ENCODE measurements at regions not wholly inside any gene's neighbourhood (a gene's known extent, or its start where the extent isn't known, plus 50 kb on each side); places are given as distances from the start of the nearest gene placed in this dataset.
A peak's percentile ranks its signal among the peaks of the same experiment; 100 is the strongest.

- H3K27me3 ChIP-seq (ENCODE audit: control insufficient read depth in 1 of 2, insufficient read depth in 2 of 2, low read length in 2 of 2) = no peaks in the 10 kb centered on the region
- no peak overlapping the region for H3K4me3 ChIP-seq (ENCODE audit: low read depth in 1 of 2, low read length in 2 of 2)
- H3K9me3 ChIP-seq (ENCODE audit: control insufficient read depth in 2 of 2, insufficient read depth in 1 of 2, low read depth in 1 of 2, low read length in 1 of 2) = no peaks in the 10 kb centered on the region
- peak overlapping the region; percentile 16 to 28 for H3K27ac ChIP-seq (ENCODE audit: low read depth in 2 of 2, low read length in 1 of 2)
- H3K4me1 ChIP-seq (ENCODE audit: control insufficient read depth in 2 of 2, insufficient read depth in 2 of 2, low read length in 1 of 2) = no peaks in the 10 kb centered on the region
- 71 to 74% methylated on average over 4 of the region's 4 CpGs for WGBS, 2 donors
- H3K36me3 ChIP-seq (ENCODE audit: control insufficient read depth in 2 of 2, insufficient read depth in 2 of 2, low read length in 1 of 2) = no peaks in the 10 kb centered on the region
Observed at GRCh38 chr2:204203704-204204103, 267.1 kb downstream of the ICOS start.

DNA sequence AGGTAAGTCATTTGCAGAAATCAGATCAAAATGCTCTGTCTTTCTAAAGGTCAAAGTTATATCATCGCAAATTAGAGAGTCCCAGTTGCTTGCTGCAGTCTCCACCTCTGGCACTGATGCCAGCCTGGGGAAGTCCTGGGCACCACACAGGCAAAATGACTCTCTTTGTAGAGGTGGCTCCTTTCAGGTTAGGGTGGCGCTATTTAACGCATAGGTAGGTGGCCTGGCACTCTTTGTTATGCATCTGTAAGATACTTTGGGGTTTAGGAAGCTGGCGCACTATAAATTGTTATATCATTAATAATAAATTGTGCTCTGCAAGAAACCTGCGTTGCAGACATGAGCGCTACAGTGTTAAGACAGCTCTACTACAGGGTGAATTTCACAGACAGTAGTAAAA lies 268.5 kb downstream of the ICOS start:
- Histone ChIP-seq H3K27ac (ENCODE audit: low read depth in 2 of 2, low read length in 1 of 2) (no peak overlapping the region), H3K4me1 (ENCODE audit: control insufficient read depth in 2 of 2, insufficient read depth in 2 of 2, low read length in 1 of 2) (no peaks in the 10 kb centered on the region)
- 77 to 78% methylated on average over 6 of the region's 6 CpGs for WGBS, 2 donors

GRCh38 chr2:204205538-204205937 lies 269.0 kb downstream of the ICOS start:
- WGBS, 2 donors = 34 to 35% methylated on average over 7 of the region's 7 CpGs
- H3K4me1 ChIP-seq (ENCODE audit: control insufficient read depth in 2 of 2, insufficient read depth in 2 of 2, low read length in 1 of 2) = no peaks in the 10 kb centered on the region
- H3K27me3 ChIP-seq (ENCODE audit: control insufficient read depth in 1 of 2, insufficient read depth in 2 of 2, low read length in 2 of 2) = no peaks in the 10 kb centered on the region
- H3K9me3 ChIP-seq (ENCODE audit: control insufficient read depth in 2 of 2, insufficient read depth in 1 of 2, low read depth in 1 of 2, low read length in 1 of 2) = no peaks in the 10 kb centered on the region
- no peak overlapping the region for H3K4me3 ChIP-seq (ENCODE audit: low read depth in 1 of 2, low read length in 2 of 2)
- no peaks in the 10 kb centered on the region for H3K36me3 ChIP-seq (ENCODE audit: control insufficient read depth in 2 of 2, insufficient read depth in 2 of 2, low read length in 1 of 2)
- no peak overlapping the region for H3K27ac ChIP-seq (ENCODE audit: low read depth in 2 of 2, low read length in 1 of 2)

More for the DNA sequence above, 268.5 kb downstream of the ICOS start:
- Histone ChIP-seq H3K36me3 (ENCODE audit: control insufficient read depth in 2 of 2, insufficient read depth in 2 of 2, low read length in 1 of 2) (no peaks in the 10 kb centered on the region), H3K27me3 (ENCODE audit: control insufficient read depth in 1 of 2, insufficient read depth in 2 of 2, low read length in 2 of 2) (no peaks in the 10 kb centered on the region), H3K4me3 (ENCODE audit: low read depth in 1 of 2, low read length in 2 of 2) (no peak overlapping the region), H3K9me3 (ENCODE audit: control insufficient read depth in 2 of 2, insufficient read depth in 1 of 2, low read depth in 1 of 2, low read length in 1 of 2) (no peaks in the 10 kb centered on the region)

- no peak overlapping the region for H3K27ac ChIP-seq (ENCODE audit: low read depth in 2 of 2, low read length in 1 of 2)
- no peaks in the 10 kb centered on the region for H3K27me3 ChIP-seq (ENCODE audit: control insufficient read depth in 1 of 2, insufficient read depth in 2 of 2, low read length in 2 of 2)
- H3K9me3 ChIP-seq (ENCODE audit: control insufficient read depth in 2 of 2, insufficient read depth in 1 of 2, low read depth in 1 of 2, low read length in 1 of 2) = no peaks in the 10 kb centered on the region
- no peaks in the 10 kb centered on the region for H3K4me1 ChIP-seq (ENCODE audit: control insufficient read depth in 2 of 2, insufficient read depth in 2 of 2, low read length in 1 of 2)
- no peak overlapping the region for H3K4me3 ChIP-seq (ENCODE audit: low read depth in 1 of 2, low read length in 2 of 2)
- H3K36me3 ChIP-seq (ENCODE audit: control insufficient read depth in 2 of 2, insufficient read depth in 2 of 2, low read length in 1 of 2) = no peaks in the 10 kb centered on the region
- 69 to 77% methylated on average over 1 of the region's 1 CpG for whole genome bisulfite sequencing, 2 donors
Observed at GRCh38 chr2:204207866-204208265, 271.3 kb downstream of the ICOS start.

DNA sequence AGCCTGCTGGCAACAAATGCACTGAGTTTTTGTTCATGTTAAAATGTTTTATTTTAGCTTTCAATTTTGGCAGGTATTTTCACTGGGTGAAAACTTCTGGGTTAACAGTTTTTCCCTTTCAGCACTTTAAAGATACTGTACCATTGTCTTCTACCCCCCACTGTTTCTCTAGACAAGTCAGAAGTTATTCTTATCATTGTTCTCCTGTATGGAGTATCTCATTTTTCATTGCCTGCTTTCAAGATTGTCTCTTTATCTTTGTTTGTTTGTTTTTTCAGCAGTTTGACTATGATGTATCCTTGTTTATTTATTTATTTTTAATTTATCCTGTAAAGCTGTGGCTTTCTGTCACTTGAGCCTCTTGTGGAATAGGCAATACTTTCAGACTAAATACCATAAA lies 277.0 kb downstream of the ICOS start:
- H3K4me1 ChIP-seq (ENCODE audit: control insufficient read depth in 2 of 2, insufficient read depth in 2 of 2, low read length in 1 of 2) = no peaks in the 10 kb centered on the region
- H3K4me3 ChIP-seq (ENCODE audit: low read depth in 1 of 2, low read length in 2 of 2) = no peak overlapping the region
- H3K9me3 ChIP-seq (ENCODE audit: control insufficient read depth in 2 of 2, insufficient read depth in 1 of 2, low read depth in 1 of 2, low read length in 1 of 2) = peaks cover 0 to 3% of the 10 kb centered on the region in 2 donors
- no peak overlapping the region for H3K27ac ChIP-seq (ENCODE audit: low read depth in 2 of 2, low read length in 1 of 2)
- no peaks in the 10 kb centered on the region for H3K36me3 ChIP-seq (ENCODE audit: control insufficient read depth in 2 of 2, insufficient read depth in 2 of 2, low read length in 1 of 2)
- no peaks in the 10 kb centered on the region for H3K27me3 ChIP-seq (ENCODE audit: control insufficient read depth in 1 of 2, insufficient read depth in 2 of 2, low read length in 2 of 2)

DNA sequence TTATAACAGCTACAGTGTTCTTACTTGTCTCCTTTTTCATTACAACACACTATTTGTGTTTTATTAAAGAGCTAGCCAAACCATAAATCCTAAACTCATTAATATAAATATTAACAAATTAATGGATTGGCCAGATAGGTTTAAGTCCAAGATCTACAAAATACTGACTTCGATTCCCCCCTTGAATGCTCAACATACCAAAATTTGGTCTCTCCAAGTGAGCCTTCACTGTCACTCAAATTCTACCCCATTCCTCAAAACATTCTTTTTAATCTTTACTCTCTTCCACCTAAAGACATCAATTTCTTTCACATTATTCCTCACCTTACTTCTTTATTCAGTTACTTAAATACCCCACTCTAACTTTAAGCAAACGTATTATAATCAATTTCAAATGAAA lies 281.5 kb downstream of the ICOS start:
- no peaks in the 10 kb centered on the region for H3K4me1 ChIP-seq (ENCODE audit: control insufficient read depth in 2 of 2, insufficient read depth in 2 of 2, low read length in 1 of 2)
- no peak overlapping the region for H3K27ac ChIP-seq (ENCODE audit: low read depth in 2 of 2, low read length in 1 of 2)
- 86 to 89% methylated on average over 2 of the region's 2 CpGs for WGBS, 2 donors
- peaks cover 0 to 3% of the 10 kb centered on the region in 2 donors for H3K9me3 ChIP-seq (ENCODE audit: control insufficient read depth in 2 of 2, insufficient read depth in 1 of 2, low read depth in 1 of 2, low read length in 1 of 2)
- H3K36me3 ChIP-seq (ENCODE audit: control insufficient read depth in 2 of 2, insufficient read depth in 2 of 2, low read length in 1 of 2) = no peaks in the 10 kb centered on the region
- H3K27me3 ChIP-seq (ENCODE audit: control insufficient read depth in 1 of 2, insufficient read depth in 2 of 2, low read length in 2 of 2) = no peaks in the 10 kb centered on the region
- H3K4me3 ChIP-seq (ENCODE audit: low read depth in 1 of 2, low read length in 2 of 2) = no peak overlapping the region

DNA sequence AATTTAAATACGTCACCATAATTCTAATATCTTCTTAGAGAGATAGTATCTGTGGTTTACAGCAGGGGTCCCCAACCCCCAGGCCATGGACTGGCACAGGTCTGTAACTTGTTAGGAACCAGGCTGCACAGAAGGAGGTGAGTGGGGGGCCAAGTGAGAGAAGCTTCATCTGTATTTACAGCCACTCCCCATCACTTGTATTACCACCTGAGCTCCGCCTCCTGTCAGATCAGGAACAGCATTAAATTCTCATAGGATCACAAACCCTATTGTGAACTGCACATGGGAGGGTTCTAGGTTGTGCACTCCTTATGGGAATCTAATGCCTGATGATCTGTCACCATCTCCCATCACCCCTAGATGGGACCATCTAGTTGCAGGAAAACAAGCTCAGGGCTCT lies 282.6 kb downstream of the ICOS start:
- 79 to 96% methylated on average over 2 of the region's 2 CpGs for WGBS, 2 donors
- Histone ChIP-seq H3K4me1 (ENCODE audit: control insufficient read depth in 2 of 2, insufficient read depth in 2 of 2, low read length in 1 of 2) (no peaks in the 10 kb centered on the region), H3K4me3 (ENCODE audit: low read depth in 1 of 2, low read length in 2 of 2) (no peak overlapping the region), H3K9me3 (ENCODE audit: control insufficient read depth in 2 of 2, insufficient read depth in 1 of 2, low read depth in 1 of 2, low read length in 1 of 2) (peaks cover 0 to 3% of the 10 kb centered on the region in 2 donors), H3K27me3 (ENCODE audit: control insufficient read depth in 1 of 2, insufficient read depth in 2 of 2, low read length in 2 of 2) (no peaks in the 10 kb centered on the region), H3K36me3 (ENCODE audit: control insufficient read depth in 2 of 2, insufficient read depth in 2 of 2, low read length in 1 of 2) (no peaks in the 10 kb centered on the region), H3K27ac (ENCODE audit: low read depth in 2 of 2, low read length in 1 of 2) (no peak overlapping the region)

- 80% methylated on average over 3 of the region's 3 CpGs for WGBS, 2 donors
- H3K4me3 ChIP-seq (ENCODE audit: low read depth in 1 of 2, low read length in 2 of 2) = no peak overlapping the region
- H3K9me3 ChIP-seq (ENCODE audit: control insufficient read depth in 2 of 2, insufficient read depth in 1 of 2, low read depth in 1 of 2, low read length in 1 of 2) = peaks cover 0 to 3% of the 10 kb centered on the region in 2 donors
- no peaks in the 10 kb centered on the region for H3K36me3 ChIP-seq (ENCODE audit: control insufficient read depth in 2 of 2, insufficient read depth in 2 of 2, low read length in 1 of 2)
- H3K4me1 ChIP-seq (ENCODE audit: control insufficient read depth in 2 of 2, insufficient read depth in 2 of 2, low read length in 1 of 2) = no peaks in the 10 kb centered on the region
- H3K27ac ChIP-seq (ENCODE audit: low read depth in 2 of 2, low read length in 1 of 2) = no peak overlapping the region
- no peaks in the 10 kb centered on the region for H3K27me3 ChIP-seq (ENCODE audit: control insufficient read depth in 1 of 2, insufficient read depth in 2 of 2, low read length in 2 of 2)
Observed at GRCh38 chr2:204220896-204221295, 284.3 kb downstream of the ICOS start.

DNA sequence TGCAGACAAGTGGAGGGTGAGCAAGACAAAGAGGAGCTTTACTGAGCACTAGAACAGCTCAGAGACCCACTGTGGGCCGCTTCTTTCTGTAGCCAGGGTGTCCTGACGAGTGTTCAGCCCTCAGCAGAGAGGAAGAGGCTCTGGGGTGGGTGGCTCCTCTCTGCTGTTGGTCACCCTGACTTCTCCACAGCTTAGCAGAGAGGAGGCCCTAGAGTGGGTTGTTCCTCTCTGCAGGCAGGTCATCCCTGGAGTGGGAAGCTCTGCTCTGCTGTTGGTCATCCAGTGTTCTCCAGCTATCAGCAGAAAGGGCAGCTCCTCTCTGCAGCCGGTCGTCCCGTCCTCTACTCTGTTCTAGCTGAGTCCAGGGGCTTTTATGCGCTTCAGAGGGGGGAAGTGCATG lies 286.5 kb downstream of the ICOS start:
- Histone ChIP-seq H3K4me1 (ENCODE audit: control insufficient read depth in 2 of 2, insufficient read depth in 2 of 2, low read length in 1 of 2) (no peaks in the 10 kb centered on the region), H3K27me3 (ENCODE audit: control insufficient read depth in 1 of 2, insufficient read depth in 2 of 2, low read length in 2 of 2) (no peaks in the 10 kb centered on the region), H3K36me3 (ENCODE audit: control insufficient read depth in 2 of 2, insufficient read depth in 2 of 2, low read length in 1 of 2) (no peaks in the 10 kb centered on the region), H3K9me3 (ENCODE audit: control insufficient read depth in 2 of 2, insufficient read depth in 1 of 2, low read depth in 1 of 2, low read length in 1 of 2) (no peaks in the 10 kb centered on the region), H3K4me3 (ENCODE audit: low read depth in 1 of 2, low read length in 2 of 2) (no peak overlapping the region), H3K27ac (ENCODE audit: low read depth in 2 of 2, low read length in 1 of 2) (no peak overlapping the region)
- WGBS, 2 donors = 86 to 92% methylated on average over 6 of the region's 6 CpGs

GRCh38 chr2:204223544-204223943 lies 287.0 kb downstream of the ICOS start:
- no peak overlapping the region for H3K4me3 ChIP-seq (ENCODE audit: low read depth in 1 of 2, low read length in 2 of 2)
- WGBS, 2 donors = 89 to 95% methylated on average over 9 of the region's 9 CpGs
- H3K4me1 ChIP-seq (ENCODE audit: control insufficient read depth in 2 of 2, insufficient read depth in 2 of 2, low read length in 1 of 2) = no peaks in the 10 kb centered on the region
- no peaks in the 10 kb centered on the region for H3K36me3 ChIP-seq (ENCODE audit: control insufficient read depth in 2 of 2, insufficient read depth in 2 of 2, low read length in 1 of 2)
- H3K27ac ChIP-seq (ENCODE audit: low read depth in 2 of 2, low read length in 1 of 2) = no peak overlapping the region
- H3K9me3 ChIP-seq (ENCODE audit: control insufficient read depth in 2 of 2, insufficient read depth in 1 of 2, low read depth in 1 of 2, low read length in 1 of 2) = no peaks in the 10 kb centered on the region
- no peaks in the 10 kb centered on the region for H3K27me3 ChIP-seq (ENCODE audit: control insufficient read depth in 1 of 2, insufficient read depth in 2 of 2, low read length in 2 of 2)

Measured in esophagus (tissue), 2 donors.